ENCODE measurements at regions not wholly inside any gene's neighbourhood (a gene's known extent, or its start where the extent isn't known, plus 50 kb on each side); places are given as distances from the start of the nearest gene placed in this dataset.

DNA sequence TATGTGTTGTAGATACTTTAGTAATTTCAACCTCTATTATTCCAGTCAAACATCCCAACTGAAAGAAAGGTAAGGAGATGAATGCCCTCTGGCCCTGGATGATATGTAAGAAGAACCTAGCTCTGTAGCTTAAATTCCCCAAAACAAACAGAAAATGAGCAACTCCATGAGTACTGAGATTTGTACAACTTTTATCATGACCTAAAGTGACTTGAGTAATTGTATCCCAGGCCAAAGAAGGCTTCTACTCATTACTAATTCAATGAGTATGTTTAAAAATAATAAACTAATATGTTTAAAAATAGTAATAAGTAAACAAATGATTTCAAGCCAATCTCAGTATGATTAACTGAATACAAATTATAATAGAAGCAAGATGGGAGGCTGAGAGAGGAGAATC, 414.0 kb upstream of the ACTBL2 start:
- no peaks in the 10 kb centered on the region for H3K36me3 ChIP-seq (ENCODE audit: insufficient read depth, insufficient read length, low read length)
- no peaks in the 10 kb centered on the region for H3K4me1 ChIP-seq (ENCODE audit: insufficient read depth, insufficient read length)
- TF ChIP-seq SUZ12 (IDR thresholded peaks at IDR 0.05; ENCODE audit: extremely low read depth, insufficient read depth, insufficient read length) (no peak), ZNF274 (IDR thresholded peaks at IDR 0.05; ENCODE audit: low read depth, low read length) (no peak)
- H3K9ac ChIP-seq (ENCODE audit: insufficient read length, low read depth) = no peak overlapping the region
- no peak for DNase-seq (ENCODE audit: low read depth, low spot score)
- no peaks in the 10 kb centered on the region for H3K9me3 ChIP-seq (ENCODE audit: insufficient read depth, low read length)
- no peak overlapping the region for H3K4me3 ChIP-seq (ENCODE audit: insufficient read length, low read depth)
- H3K27me3 ChIP-seq (ENCODE audit: insufficient read depth, insufficient read length) = no peaks in the 10 kb centered on the region

DNA sequence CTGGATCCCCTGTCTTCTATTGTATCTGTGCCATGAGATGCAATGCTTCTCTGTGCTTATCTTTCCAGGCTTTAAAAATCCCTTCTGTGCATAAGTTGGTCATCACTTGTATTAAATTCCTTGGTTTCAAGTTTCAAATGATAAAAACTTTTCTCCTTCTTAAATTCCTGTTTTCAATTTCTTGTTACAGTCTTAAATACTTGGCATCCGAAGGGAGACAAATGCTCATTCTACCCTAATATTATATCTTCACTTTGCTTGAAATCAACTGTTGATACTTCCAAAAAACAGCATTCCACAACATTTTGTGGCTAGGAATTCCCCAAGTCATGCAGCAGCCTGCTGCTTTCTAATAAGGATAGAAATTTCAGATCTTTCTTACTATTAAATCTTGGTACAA, 413.2 kb upstream of the ACTBL2 start:
- Histone ChIP-seq H3K4me3 (ENCODE audit: insufficient read length, low read depth) (no peak overlapping the region), H3K36me3 (ENCODE audit: insufficient read depth, insufficient read length, low read length) (no peaks in the 10 kb centered on the region), H3K27me3 (ENCODE audit: insufficient read depth, insufficient read length) (no peaks in the 10 kb centered on the region), H3K9me3 (ENCODE audit: insufficient read depth, low read length) (no peaks in the 10 kb centered on the region), H3K9ac (ENCODE audit: insufficient read length, low read depth) (no peak overlapping the region), H3K4me1 (ENCODE audit: insufficient read depth, insufficient read length) (no peaks in the 10 kb centered on the region)
- DNase-seq (ENCODE audit: low read depth, low spot score) = no peak
- TF ChIP-seq YY1 (IDR thresholded peaks at IDR 0.05; ENCODE audit: insufficient read depth, insufficient read length) = no peak
- no peak for TF ChIP-seq ZNF274 (IDR thresholded peaks at IDR 0.05; ENCODE audit: low read depth, low read length)
- no peak for TF ChIP-seq SUZ12 (IDR thresholded peaks at IDR 0.05; ENCODE audit: extremely low read depth, insufficient read depth, insufficient read length)

- Histone ChIP-seq H3K4me3 (ENCODE audit: insufficient read length, low read depth) (no peak overlapping the region), H3K9me3 (ENCODE audit: insufficient read depth, low read length) (no peaks in the 10 kb centered on the region), H3K27me3 (ENCODE audit: insufficient read depth, insufficient read length) (no peaks in the 10 kb centered on the region), H3K4me1 (ENCODE audit: insufficient read depth, insufficient read length) (no peaks in the 10 kb centered on the region), H3K36me3 (ENCODE audit: insufficient read depth, insufficient read length, low read length) (no peaks in the 10 kb centered on the region), H3K9ac (ENCODE audit: insufficient read length, low read depth) (no peak overlapping the region)
- no peak for DNase-seq (ENCODE audit: low read depth, low spot score)
- TF ChIP-seq YY1 (IDR thresholded peaks at IDR 0.05; ENCODE audit: insufficient read depth, insufficient read length) (no peak), SUZ12 (IDR thresholded peaks at IDR 0.05; ENCODE audit: extremely low read depth, insufficient read depth, insufficient read length) (no peak), ZNF274 (IDR thresholded peaks at IDR 0.05; ENCODE audit: low read depth, low read length) (no peak)
Measured at GRCh38 chr5:57893926-57894325, 411.3 kb upstream of the ACTBL2 start.

- H3K27me3 ChIP-seq (ENCODE audit: insufficient read depth, insufficient read length) = no peaks in the 10 kb centered on the region
- TF ChIP-seq ZNF274 (IDR thresholded peaks at IDR 0.05; ENCODE audit: low read depth, low read length) = no peak
- TF ChIP-seq SUZ12 (IDR thresholded peaks at IDR 0.05; ENCODE audit: extremely low read depth, insufficient read depth, insufficient read length) = no peak
- no peak for TF ChIP-seq YY1 (IDR thresholded peaks at IDR 0.05; ENCODE audit: insufficient read depth, insufficient read length)
- H3K9ac ChIP-seq (ENCODE audit: insufficient read length, low read depth) = no peak overlapping the region
- H3K4me1 ChIP-seq (ENCODE audit: insufficient read depth, insufficient read length) = no peaks in the 10 kb centered on the region
- no peaks in the 10 kb centered on the region for H3K36me3 ChIP-seq (ENCODE audit: insufficient read depth, insufficient read length, low read length)
- H3K9me3 ChIP-seq (ENCODE audit: insufficient read depth, low read length) = no peaks in the 10 kb centered on the region
- no peak for DNase-seq (ENCODE audit: low read depth, low spot score)
- H3K4me3 ChIP-seq (ENCODE audit: insufficient read length, low read depth) = no peak overlapping the region
Measured at GRCh38 chr5:57891443-57891842, 408.8 kb upstream of the ACTBL2 start.

- H3K9ac ChIP-seq (ENCODE audit: insufficient read length, low read depth) = no peak overlapping the region
- no peaks in the 10 kb centered on the region for H3K9me3 ChIP-seq (ENCODE audit: insufficient read depth, low read length)
- H3K4me1 ChIP-seq (ENCODE audit: insufficient read depth, insufficient read length) = no peaks in the 10 kb centered on the region
- no peaks in the 10 kb centered on the region for H3K36me3 ChIP-seq (ENCODE audit: insufficient read depth, insufficient read length, low read length)
- no peaks in the 10 kb centered on the region for H3K27me3 ChIP-seq (ENCODE audit: insufficient read depth, insufficient read length)
- H3K4me3 ChIP-seq (ENCODE audit: insufficient read length, low read depth) = no peak overlapping the region
- no peak for TF ChIP-seq SUZ12 (IDR thresholded peaks at IDR 0.05; ENCODE audit: extremely low read depth, insufficient read depth, insufficient read length)
- TF ChIP-seq ZNF274 (IDR thresholded peaks at IDR 0.05; ENCODE audit: low read depth, low read length) = no peak
- TF ChIP-seq YY1 (IDR thresholded peaks at IDR 0.05; ENCODE audit: insufficient read depth, insufficient read length) = no peak
- no peak for DNase-seq (ENCODE audit: low read depth, low spot score)
Measured at GRCh38 chr5:57889558-57889957, 406.9 kb upstream of the ACTBL2 start.

GRCh38 chr5:57887851-57888621, 405.4 kb upstream of the ACTBL2 start:
- no peaks in the 10 kb centered on the region for H3K9me3 ChIP-seq (ENCODE audit: insufficient read depth, low read length)
- H3K36me3 ChIP-seq (ENCODE audit: insufficient read depth, insufficient read length, low read length) = no peaks in the 10 kb centered on the region
- H3K4me1 ChIP-seq (ENCODE audit: insufficient read depth, insufficient read length) = no peaks in the 10 kb centered on the region
- no peak for DNase-seq (ENCODE audit: low read depth, low spot score)
- TF ChIP-seq ZNF274 (IDR thresholded peaks at IDR 0.05; ENCODE audit: low read depth, low read length) = no peak
- no peaks in the 10 kb centered on the region for H3K27me3 ChIP-seq (ENCODE audit: insufficient read depth, insufficient read length)
- no peak overlapping the region for H3K9ac ChIP-seq (ENCODE audit: insufficient read length, low read depth)
- H3K4me3 ChIP-seq (ENCODE audit: insufficient read length, low read depth) = no peak overlapping the region

- Histone ChIP-seq H3K4me1 (ENCODE audit: insufficient read depth, insufficient read length) (no peaks in the 10 kb centered on the region), H3K27me3 (ENCODE audit: insufficient read depth, insufficient read length) (no peaks in the 10 kb centered on the region), H3K9ac (ENCODE audit: insufficient read length, low read depth) (no peak overlapping the region), H3K36me3 (ENCODE audit: insufficient read depth, insufficient read length, low read length) (no peaks in the 10 kb centered on the region), H3K9me3 (ENCODE audit: insufficient read depth, low read length) (no peaks in the 10 kb centered on the region), H3K4me3 (ENCODE audit: insufficient read length, low read depth) (no peak overlapping the region)
- no peak for DNase-seq (ENCODE audit: low read depth, low spot score)
- TF ChIP-seq ZNF274 (IDR thresholded peaks at IDR 0.05; ENCODE audit: low read depth, low read length) = no peak
- no peak for TF ChIP-seq YY1 (IDR thresholded peaks at IDR 0.05; ENCODE audit: insufficient read depth, insufficient read length)
- TF ChIP-seq SUZ12 (IDR thresholded peaks at IDR 0.05; ENCODE audit: extremely low read depth, insufficient read depth, insufficient read length) = no peak
Measured at GRCh38 chr5:57884346-57885102, 401.9 kb upstream of the ACTBL2 start.
